HCT116 (cell line): ENCODE measurements at regions not wholly inside any gene's neighbourhood (a gene's known extent, or its start where the extent isn't known, plus 50 kb on each side); places are given as distances from the start of the nearest gene placed in this dataset.
"Not testable (repeated sequence)": the region's sequence is repeated elsewhere in the genome, so short reads cannot be mapped to it uniquely, and the experiment has no call there.

ENCODE experiments used
- EZH2 ChIP-seq: fragments of 200-600 bp; sonication (generic); IDR thresholded peaks from 2 replicates; pipeline ENCODE4 v1.6.1; 2017; ENCODE audit warnings: antibody characterized with exemption, mixed run types
- MAX ChIP-seq: IDR thresholded peaks from 2 replicates; pipeline ENCODE4 v1.6.1; 2012
- POLR2A ChIP-seq: IDR thresholded peaks from 2 replicates; pipeline ENCODE4 v1.7.0; 2011; ENCODE audit warnings: borderline replicate concordance; ENCODE audit not compliant: insufficient read depth, insufficient read length; ENCODE audit errors: extremely low read depth
- SIN3A ChIP-seq: IDR thresholded peaks from 2 replicates; pipeline ENCODE4 v1.6.1; 2012; ENCODE audit warnings: low read depth
- TF ChIP-seq, protein P1 (sequence below), 3 experiments: fragments of 200-600 bp in 1 of 3; sonication (generic) in 1 of 3; IDR thresholded peaks in 2 of 3; conservative IDR thresholded peaks in 1 of 3; 2 replicates each; pipeline ENCODE4 v1.5.1; 2012 to 2017; ENCODE audit warnings: low read depth in 2 of 3, low read length in 2 of 3, antibody characterized with exemption in 1 of 3, borderline replicate concordance in 1 of 3, control low read depth in 1 of 3, mild to moderate bottlenecking in 1 of 3, mixed read lengths in 1 of 3, mixed run types in 1 of 3, moderate library complexity in 1 of 3; ENCODE audit not compliant: insufficient read depth in 1 of 3

- TF ChIP-seq, protein P1, sequence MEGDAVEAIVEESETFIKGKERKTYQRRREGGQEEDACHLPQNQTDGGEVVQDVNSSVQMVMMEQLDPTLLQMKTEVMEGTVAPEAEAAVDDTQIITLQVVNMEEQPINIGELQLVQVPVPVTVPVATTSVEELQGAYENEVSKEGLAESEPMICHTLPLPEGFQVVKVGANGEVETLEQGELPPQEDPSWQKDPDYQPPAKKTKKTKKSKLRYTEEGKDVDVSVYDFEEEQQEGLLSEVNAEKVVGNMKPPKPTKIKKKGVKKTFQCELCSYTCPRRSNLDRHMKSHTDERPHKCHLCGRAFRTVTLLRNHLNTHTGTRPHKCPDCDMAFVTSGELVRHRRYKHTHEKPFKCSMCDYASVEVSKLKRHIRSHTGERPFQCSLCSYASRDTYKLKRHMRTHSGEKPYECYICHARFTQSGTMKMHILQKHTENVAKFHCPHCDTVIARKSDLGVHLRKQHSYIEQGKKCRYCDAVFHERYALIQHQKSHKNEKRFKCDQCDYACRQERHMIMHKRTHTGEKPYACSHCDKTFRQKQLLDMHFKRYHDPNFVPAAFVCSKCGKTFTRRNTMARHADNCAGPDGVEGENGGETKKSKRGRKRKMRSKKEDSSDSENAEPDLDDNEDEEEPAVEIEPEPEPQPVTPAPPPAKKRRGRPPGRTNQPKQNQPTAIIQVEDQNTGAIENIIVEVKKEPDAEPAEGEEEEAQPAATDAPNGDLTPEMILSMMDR (IDR thresholded peaks at IDR 0.05 in 2 of 3, conservative IDR thresholded peaks at IDR 0.05 in 1 of 3; ENCODE audit: borderline replicate concordance in 1 of 3, insufficient read depth in 1 of 3, low read depth in 2 of 3, low read length in 2 of 3) = not testable (repeated sequence)
- TF ChIP-seq POLR2A, EZH2, SIN3A, MAX: not testable (repeated sequence)
Measured at GRCh38 chr1:197836356-197836755, 61.1 kb upstream of the DENND1B start.
